GM21576 (cell line): ENCODE measurements at regions not wholly inside any gene's neighbourhood (a gene's known extent, or its start where the extent isn't known, plus 50 kb on each side); places are given as distances from the start of the nearest gene placed in this dataset.

Experiments
- ATAC-seq: cut with Tn5 transposase; IDR thresholded peaks from one replicate; pipeline ENCODE4 v1.9.1; 2021; ENCODE audit warnings: mild to moderate bottlenecking, moderate library complexity; ENCODE audit not compliant: unreplicated experiment

- no peak for ATAC-seq
Measured at GRCh38 chr4:27181693-27182092, 321.1 kb downstream of the STIM2 start.

GRCh38 chr4:27182211-27182610 lies 321.6 kb downstream of the STIM2 start:
- no peak for ATAC-seq

- ATAC-seq = no peak
Measured at GRCh38 chr4:27184508-27185155, 324.0 kb downstream of the STIM2 start.

- ATAC-seq = no peak
Measured at GRCh38 chr4:27186710-27187109, 326.1 kb downstream of the STIM2 start.

DNA sequence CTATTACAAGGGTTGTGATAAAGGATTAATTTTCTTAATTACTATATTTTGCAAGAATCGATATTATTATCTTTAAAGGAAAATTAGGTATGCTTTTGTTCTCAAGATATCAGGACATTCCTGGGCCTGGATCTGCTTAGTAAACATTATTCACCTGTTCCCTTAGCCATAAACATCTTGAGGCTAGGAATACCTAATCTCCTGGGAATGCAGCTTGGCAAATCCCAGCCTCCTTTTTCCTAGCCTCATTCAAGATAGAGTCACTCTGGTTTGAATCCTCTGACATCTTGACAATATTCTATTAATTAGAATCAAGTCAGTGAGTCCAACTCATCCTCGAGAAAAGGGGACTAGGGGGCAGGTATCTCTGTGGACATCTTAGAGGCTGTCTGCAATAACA lies 327.1 kb downstream of the STIM2 start:
- ATAC-seq = no peak

DNA sequence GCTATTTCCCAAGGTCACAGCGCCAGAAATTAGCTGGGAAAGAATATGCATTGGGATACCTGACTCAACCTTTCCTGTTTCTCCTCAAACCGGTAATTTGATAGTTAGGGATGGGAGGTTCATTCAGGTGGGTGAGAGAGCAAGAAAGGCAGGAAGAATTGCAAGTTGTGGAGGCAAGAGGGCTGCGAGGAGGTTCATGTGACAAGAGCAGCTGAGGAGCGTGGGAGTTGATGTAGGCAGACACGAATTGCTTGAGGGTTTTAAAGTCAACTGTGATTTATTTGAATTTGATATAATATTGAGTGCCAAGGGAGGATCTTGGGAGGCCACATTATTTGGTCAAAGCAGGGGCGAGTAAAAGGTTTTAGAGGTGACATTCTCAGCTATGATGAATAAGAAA lies 329.0 kb downstream of the STIM2 start:
- no peak for ATAC-seq

DNA sequence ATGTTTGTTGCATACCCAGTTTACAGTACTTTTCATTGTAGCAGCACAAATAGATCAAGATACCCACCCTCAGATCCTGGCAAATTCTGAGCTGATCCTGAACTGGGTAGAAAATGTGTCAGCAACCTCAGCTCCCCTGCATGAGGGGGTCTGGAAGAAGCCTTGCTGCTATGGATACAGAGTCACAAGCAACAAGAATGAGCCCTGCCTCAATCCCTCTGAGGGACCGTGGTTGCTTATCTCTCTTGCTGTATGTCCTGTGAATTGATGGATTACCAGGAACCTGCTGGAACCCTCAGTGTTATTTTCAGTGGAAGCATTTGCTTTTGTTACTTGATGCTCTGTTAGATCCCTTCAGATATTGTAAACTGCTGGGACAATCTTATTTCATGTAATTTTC lies 331.0 kb downstream of the STIM2 start:
- ATAC-seq = no peak

DNA sequence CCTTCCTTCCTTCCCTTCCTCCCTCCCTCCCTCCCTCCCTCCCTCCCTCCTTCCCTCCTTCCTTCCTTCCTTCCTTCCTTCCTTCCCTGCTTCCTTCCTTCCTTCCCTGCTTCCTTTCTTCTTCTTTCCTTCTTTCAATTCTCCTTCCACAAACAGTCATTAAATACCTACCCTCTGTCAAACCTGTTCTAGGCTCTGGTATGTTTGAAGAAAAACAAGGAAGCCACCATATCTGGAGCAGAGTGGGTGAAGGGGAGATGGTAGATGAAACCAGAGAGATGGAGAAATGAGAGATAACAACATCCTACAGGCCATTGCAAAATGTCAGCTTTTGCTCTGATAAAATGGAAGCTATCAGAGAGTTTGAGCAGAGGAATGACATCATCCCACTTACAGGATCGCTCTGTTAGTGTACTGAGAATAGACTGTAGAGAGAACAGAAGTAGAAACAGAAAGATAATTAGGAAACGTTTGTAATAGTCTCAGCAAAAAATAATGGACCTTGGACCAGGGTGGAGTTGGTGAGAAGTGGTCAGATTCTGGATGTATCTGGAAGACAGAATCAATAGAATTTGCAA lies 334.0 kb downstream of the STIM2 start:
- ATAC-seq = no peak

GRCh38 chr4:27198246-27198645 lies 337.6 kb downstream of the STIM2 start:
- ATAC-seq = no peak

DNA sequence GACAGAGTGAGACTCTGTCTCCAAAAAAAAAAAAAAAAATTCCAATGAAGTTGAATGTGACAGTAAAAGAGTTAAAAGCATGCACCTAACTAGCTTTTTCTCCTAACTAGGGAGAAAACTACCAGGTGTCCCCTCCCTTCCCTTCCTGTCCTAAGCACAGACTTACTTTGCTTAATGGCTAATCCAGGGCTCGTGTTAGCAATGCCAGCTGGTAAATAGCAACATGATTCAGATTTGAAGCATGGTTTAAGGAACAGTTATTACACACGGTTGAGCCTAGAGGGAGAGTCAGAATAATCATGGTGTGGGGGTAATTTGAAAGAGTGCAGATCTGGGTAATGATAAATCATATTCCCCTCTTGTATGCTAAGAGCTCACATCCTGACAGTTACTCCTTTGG lies 338.3 kb downstream of the STIM2 start:
- ATAC-seq = no peak

GRCh38 chr4:27206009-27206408 lies 345.4 kb downstream of the STIM2 start:
- ATAC-seq = no peak

DNA sequence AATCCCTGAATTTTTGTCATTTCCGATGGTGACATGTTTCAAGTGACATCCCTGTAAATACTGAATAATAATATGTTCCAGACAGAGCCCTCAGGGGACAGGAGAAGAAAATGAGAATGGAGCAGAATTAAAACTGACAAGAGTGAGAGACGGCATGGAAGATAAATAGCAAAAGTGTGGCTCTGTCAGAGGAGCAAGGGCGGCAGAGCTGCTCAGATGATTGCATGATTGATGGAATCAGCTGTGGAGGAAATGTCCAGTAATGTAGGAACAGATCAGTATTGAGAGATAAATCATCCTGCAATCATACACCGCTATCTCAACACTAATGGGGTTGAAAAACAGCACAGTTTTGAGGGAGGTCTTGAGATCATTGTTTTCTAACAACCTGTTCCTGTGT lies 350.3 kb downstream of the STIM2 start:
- ATAC-seq = no peak

- ATAC-seq = no peak
Measured at GRCh38 chr4:27214010-27214409, 353.4 kb downstream of the STIM2 start.

GRCh38 chr4:27215220-27215826 lies 354.7 kb downstream of the STIM2 start:
- ATAC-seq = no peak

- ATAC-seq = no peak
Measured at GRCh38 chr4:27217261-27217769, 356.7 kb downstream of the STIM2 start.

DNA sequence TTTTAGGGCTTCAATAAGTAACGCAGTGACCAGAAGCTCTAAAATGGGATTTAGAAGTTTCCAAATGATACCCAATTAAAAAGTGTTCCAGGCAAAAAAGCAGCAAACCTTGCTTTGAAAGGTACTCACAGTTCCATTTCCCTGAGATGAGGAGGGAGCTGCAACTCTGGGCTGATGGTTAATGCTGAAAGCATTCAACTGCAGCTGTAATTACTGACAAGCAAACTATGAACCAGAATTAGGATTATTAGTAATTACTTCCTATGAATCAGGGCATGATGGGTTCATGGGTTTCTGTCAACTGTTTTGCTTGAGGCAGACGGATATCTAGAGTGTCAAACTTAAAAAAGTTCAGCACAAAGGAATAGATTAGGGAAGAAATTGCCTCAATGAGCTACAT lies 357.4 kb downstream of the STIM2 start:
- ATAC-seq = no peak

GRCh38 chr4:27223326-27223725 lies 362.7 kb downstream of the STIM2 start:
- no peak for ATAC-seq

GRCh38 chr4:27233531-27233930 lies 372.9 kb downstream of the STIM2 start:
- no peak for ATAC-seq

GRCh38 chr4:27234306-27234899 lies 373.8 kb downstream of the STIM2 start:
- ATAC-seq = no peak

- no peak for ATAC-seq
Measured at GRCh38 chr4:27239641-27240040, 379.0 kb downstream of the STIM2 start.

DNA sequence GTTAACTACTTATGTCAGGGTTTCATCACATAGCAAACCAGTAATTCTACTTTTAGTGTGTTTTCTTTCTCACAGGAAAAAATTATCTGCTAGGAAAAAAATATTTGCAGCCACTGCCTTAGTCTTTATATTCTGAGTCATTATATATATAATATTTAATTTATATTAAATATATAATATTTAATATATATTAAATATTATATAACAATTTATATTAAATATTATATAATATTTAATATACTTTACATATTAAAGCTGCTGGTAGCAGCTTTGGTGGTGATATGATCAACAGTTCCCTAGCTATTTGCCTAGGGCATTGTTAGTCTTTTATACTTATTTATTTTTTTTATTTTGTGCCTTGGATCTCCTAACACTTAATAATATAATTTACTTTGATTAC lies 381.6 kb downstream of the STIM2 start:
- ATAC-seq = no peak

DNA sequence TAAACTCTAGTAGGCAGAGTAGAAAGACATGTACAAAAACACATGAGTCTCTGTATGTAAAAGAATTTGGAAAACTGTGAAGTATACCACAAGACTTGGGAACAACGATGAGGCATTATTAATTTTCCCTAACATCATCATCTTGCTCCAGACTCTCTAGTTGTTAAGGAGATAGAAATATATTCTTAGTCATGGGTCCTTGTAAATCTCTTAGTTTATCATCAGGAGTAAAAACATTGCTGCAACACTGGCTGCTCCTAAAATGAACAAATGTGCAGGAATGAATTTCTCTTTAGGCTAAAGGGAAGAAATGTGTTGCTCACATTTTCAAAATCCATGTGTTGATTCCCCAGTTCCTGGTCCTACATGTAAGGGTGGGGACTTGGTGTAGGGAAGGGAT lies 384.6 kb downstream of the STIM2 start:
- no peak for ATAC-seq
